Progenitor cell of endocrine pancreas (in vitro differentiated cells): ENCODE measurements at regions not wholly inside any gene's neighbourhood (a gene's known extent, or its start where the extent isn't known, plus 50 kb on each side); places are given as distances from the start of the nearest gene placed in this dataset.
A peak's percentile ranks its signal among the peaks of the same experiment; 100 is the strongest.

Experiments
- DNase-seq: peaks from one replicate; pipeline ENCODE4 v3.0.0; 2021; ENCODE audit warnings: low spot score; ENCODE audit not compliant: unreplicated experiment
- H3K27ac Mint-ChIP-seq: 2 replicates; pipeline ENCODE4 v1.8.0; 2021; ENCODE audit warnings: mild to moderate bottlenecking, moderate library complexity, mixed read lengths
- H3K27me3 Mint-ChIP-seq: 2 replicates; pipeline ENCODE4 v1.8.0; 2021; ENCODE audit warnings: mixed read lengths
- H3K36me3 Mint-ChIP-seq: 2 replicates; pipeline ENCODE4 v1.8.0; 2022; ENCODE audit warnings: mixed read lengths; ENCODE audit not compliant: insufficient read depth
- H3K4me1 Mint-ChIP-seq: 2 replicates; pipeline ENCODE4 v1.8.0; 2021; ENCODE audit warnings: low read depth, mixed read lengths
- H3K4me3 Mint-ChIP-seq: 2 replicates; pipeline ENCODE4 v1.8.0; 2021; ENCODE audit warnings: low read depth, mild to moderate bottlenecking, moderate library complexity, mixed read lengths
- H3K9me3 Mint-ChIP-seq: 2 replicates; pipeline ENCODE4 v1.8.0; 2021; ENCODE audit warnings: low read depth, mixed read lengths
- TF ChIP-seq, protein P1 (sequence below): fragments of 200-600 bp; sonication (generic); IDR thresholded peaks from one replicate; pipeline ENCODE4 v1.5.0; 2021; ENCODE audit warnings: antibody characterized with exemption, mild to moderate bottlenecking; ENCODE audit not compliant: unreplicated experiment

DNA sequence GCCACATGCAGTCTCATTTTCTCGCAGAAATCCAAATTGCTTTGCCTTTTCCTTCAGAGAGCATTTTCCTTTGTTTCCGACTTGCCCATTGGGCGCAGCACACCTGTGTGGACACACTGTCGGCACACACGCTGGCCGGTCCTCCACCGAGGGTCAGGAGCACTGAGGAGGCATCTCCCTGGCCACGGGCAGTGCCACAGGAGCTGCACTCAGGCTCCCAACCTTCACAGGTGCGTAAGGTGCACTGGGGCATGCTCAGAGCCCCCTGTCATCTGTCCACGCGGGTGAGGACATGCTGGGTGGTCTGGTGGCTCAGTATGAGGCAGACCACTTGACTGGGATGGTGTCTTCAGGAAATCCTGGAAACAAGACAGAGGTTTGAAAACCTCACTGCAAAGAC is 779.1 kb downstream of the BRD1 start:
- DNase-seq: no peak
- H3K27me3 Mint-ChIP-seq: peaks cover 13% of the 10 kb centered on the region
- H3K9me3 Mint-ChIP-seq: no peaks in the 10 kb centered on the region
- TF ChIP-seq, protein P1, sequence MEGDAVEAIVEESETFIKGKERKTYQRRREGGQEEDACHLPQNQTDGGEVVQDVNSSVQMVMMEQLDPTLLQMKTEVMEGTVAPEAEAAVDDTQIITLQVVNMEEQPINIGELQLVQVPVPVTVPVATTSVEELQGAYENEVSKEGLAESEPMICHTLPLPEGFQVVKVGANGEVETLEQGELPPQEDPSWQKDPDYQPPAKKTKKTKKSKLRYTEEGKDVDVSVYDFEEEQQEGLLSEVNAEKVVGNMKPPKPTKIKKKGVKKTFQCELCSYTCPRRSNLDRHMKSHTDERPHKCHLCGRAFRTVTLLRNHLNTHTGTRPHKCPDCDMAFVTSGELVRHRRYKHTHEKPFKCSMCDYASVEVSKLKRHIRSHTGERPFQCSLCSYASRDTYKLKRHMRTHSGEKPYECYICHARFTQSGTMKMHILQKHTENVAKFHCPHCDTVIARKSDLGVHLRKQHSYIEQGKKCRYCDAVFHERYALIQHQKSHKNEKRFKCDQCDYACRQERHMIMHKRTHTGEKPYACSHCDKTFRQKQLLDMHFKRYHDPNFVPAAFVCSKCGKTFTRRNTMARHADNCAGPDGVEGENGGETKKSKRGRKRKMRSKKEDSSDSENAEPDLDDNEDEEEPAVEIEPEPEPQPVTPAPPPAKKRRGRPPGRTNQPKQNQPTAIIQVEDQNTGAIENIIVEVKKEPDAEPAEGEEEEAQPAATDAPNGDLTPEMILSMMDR: no peak
- peaks cover 20% of the 10 kb centered on the region for H3K4me1 Mint-ChIP-seq
- H3K4me3 Mint-ChIP-seq: no peak overlapping the region
- H3K36me3 Mint-ChIP-seq: no peaks in the 10 kb centered on the region
- no peak overlapping the region for H3K27ac Mint-ChIP-seq

DNA sequence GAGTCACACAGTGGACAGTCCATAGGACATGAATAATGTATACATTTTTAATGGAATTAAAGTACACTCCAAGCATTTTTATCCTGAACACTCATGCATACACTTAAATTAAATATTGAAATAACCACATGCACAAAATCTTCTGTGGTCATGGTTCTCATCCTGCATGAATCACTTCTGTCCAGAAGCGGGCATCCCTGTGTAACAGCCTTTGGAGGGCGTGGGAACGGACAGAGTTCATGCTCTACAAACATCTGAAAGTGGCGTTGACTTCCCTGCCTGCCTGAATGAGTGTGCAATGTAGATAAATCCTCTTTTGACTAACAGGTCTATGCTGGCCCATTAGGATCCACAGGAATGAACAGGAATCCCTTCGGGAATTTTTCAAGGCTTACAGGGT is 780.2 kb downstream of the BRD1 start:
- TF ChIP-seq, protein P1: no peak
- Mint-ChIP-seq H3K4me3 (no peak overlapping the region), H3K9me3 (no peaks in the 10 kb centered on the region), H3K4me1 (peaks cover 20% of the 10 kb centered on the region), H3K27me3 (peaks cover 14% of the 10 kb centered on the region), H3K27ac (no peak overlapping the region), H3K36me3 (no peaks in the 10 kb centered on the region)
- DNase-seq: no peak

DNA sequence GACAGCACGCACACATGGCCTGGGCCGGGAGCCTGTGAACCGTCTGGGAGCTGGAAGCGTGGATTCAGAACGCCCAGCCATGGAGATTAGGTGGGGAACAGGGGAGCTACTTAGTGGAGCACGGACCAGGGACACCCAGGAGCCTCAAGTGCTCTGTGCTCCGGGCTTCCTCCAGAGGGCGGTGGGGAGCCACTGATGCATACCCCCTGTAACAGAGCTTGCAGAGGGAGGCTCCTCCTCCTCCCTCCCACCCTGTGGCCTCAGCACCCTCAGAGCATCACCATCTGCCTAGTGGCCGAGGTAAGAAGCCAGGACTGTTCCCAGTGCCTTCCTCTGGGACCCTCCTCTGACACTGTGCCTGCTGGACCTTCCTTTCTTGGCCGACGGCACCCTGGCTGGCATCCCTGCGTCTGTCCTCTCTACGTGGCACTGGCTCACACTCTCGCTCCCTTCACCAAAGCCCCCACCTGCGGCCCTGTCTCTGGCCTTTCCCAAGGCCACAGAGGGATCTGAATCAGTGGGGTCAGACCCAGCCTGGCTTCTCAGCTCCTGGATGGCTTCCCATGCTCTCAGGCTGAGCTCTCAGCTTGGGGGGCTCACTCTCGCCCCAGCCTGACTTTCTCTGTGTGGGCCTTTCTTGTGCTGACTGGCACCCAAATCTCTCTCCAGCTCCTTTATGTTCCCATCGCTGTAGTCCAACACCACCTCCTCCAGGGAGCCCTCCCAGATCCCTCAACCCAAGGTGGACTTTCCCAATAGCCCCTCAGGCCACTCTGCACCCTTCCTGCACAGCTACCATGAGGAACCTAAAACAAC is 780.9 kb downstream of the BRD1 start:
- peaks cover 20% of the 10 kb centered on the region for H3K4me1 Mint-ChIP-seq
- no peaks in the 10 kb centered on the region for H3K36me3 Mint-ChIP-seq
- no peak overlapping the region for H3K27ac Mint-ChIP-seq
- no peaks in the 10 kb centered on the region for H3K9me3 Mint-ChIP-seq
- H3K4me3 Mint-ChIP-seq: no peak overlapping the region
- TF ChIP-seq, protein P1: peak; percentile 78
- peak; percentile 70 for DNase-seq
- peaks cover 14% of the 10 kb centered on the region for H3K27me3 Mint-ChIP-seq

DNA sequence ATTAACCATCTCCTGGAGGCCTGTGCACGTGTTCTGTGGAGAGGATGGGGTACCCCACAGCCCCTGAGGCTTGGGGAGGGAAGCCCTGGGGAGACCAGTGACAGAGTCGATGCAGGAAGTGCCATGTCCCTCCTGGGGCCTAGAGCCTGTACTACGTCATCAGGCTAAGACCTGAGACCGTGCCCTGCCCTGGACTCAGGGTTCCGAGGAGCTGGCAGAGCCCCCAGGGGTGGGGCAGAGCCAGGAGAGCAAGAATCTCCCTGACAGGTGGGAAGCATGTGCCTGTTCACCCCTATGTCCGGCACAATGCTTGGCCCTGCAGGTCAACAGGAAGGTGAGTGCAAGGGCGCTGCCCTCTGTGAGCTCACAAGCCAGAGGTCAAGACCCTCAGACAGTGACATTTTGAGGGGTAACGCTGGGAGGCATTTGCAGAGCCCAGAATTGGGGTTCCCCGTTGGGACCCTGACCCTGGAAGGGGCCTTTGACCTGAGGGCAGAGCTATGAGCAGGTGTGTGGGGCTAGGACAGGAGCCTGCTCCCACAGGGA is 781.6 kb downstream of the BRD1 start:
- no peak for DNase-seq
- TF ChIP-seq, protein P1: no peak
- H3K36me3 Mint-ChIP-seq: no peaks in the 10 kb centered on the region
- H3K4me1 Mint-ChIP-seq: peaks cover 20% of the 10 kb centered on the region
- H3K27ac Mint-ChIP-seq: no peak overlapping the region
- no peak overlapping the region for H3K4me3 Mint-ChIP-seq
- H3K27me3 Mint-ChIP-seq: peaks cover 14% of the 10 kb centered on the region
- no peaks in the 10 kb centered on the region for H3K9me3 Mint-ChIP-seq

DNA sequence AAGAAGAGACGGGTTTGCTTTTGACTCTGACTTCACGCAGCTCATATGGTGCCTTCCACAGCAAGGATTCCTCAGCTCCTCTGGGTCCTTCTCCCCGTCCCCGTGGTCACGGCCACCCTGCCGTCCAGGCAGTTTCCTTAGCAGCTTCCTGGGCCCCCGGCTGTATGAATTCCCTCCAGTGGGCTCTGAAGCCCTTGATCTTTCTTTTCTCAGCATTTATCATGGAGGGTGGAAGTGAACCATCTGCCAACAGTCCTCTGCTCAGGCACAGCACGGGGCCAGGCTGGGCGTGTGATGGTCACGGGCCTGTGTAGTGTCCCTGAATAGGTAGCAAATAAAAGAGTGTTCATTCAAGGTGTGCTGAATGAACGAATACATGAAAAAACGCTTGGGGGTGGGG is 782.4 kb downstream of the BRD1 start:
- TF ChIP-seq, protein P1: no peak
- no peak overlapping the region for H3K27ac Mint-ChIP-seq

More for the DNA sequence above, 782.4 kb downstream of the BRD1 start:
- Mint-ChIP-seq H3K9me3 (no peaks in the 10 kb centered on the region), H3K27me3 (peaks cover 12% of the 10 kb centered on the region), H3K36me3 (no peaks in the 10 kb centered on the region), H3K4me3 (no peak overlapping the region), H3K4me1 (peaks cover 18% of the 10 kb centered on the region)
- DNase-seq: no peak
